Lower leg skin (tissue), 4 donors: ENCODE measurements at regions not wholly inside any gene's neighbourhood (a gene's known extent, or its start where the extent isn't known, plus 50 kb on each side); places are given as distances from the start of the nearest gene placed in this dataset.

Experiments
- DNase-seq, 2 donors: peaks; one replicate each; pipeline ENCODE4 v3.0.0-alpha.2; 2019; ENCODE audit warnings: low spot score in 2 of 2
- H3K4me3 ChIP-seq: fragments of 200-600 bp; sonication (generic); 2 replicates; pipeline ENCODE4 v1.5.1; 2017; ENCODE audit warnings: mild to moderate bottlenecking, low read depth; ENCODE audit not compliant: poor library complexity, severe bottlenecking
- POLR2A ChIP-seq, 2 donors: fragments of 450-650 bp; IDR thresholded peaks; one replicate each; pipeline ENCODE4 v1.6.1; 2016 to 2017; ENCODE audit warnings: antibody characterized with exemption in 2 of 2, mild to moderate bottlenecking in 1 of 2, moderate library complexity in 1 of 2
- WGBS, 2 donors: methylation state at CpG; one replicate each; pipeline ENCODE4 v1.1.5; 2018; 5-methylcytosine and 5-hydroxymethylcytosine counted together
- intact Hi-C: fragments of 100-400 bp; cut with DNase I; formaldehyde crosslinking; loops from one replicate; pipeline ENCODE4 v1.15.0; 2023; ENCODE audit warnings: low total_unique reads
- TF ChIP-seq, protein P1 (sequence below), 3 donors: fragments of 450-650 bp; IDR thresholded peaks; one replicate each; pipeline ENCODE4 v1.5.1; 2016; ENCODE audit warnings: antibody characterized with exemption in 3 of 3, mild to moderate bottlenecking in 3 of 3, moderate library complexity in 2 of 3

DNA sequence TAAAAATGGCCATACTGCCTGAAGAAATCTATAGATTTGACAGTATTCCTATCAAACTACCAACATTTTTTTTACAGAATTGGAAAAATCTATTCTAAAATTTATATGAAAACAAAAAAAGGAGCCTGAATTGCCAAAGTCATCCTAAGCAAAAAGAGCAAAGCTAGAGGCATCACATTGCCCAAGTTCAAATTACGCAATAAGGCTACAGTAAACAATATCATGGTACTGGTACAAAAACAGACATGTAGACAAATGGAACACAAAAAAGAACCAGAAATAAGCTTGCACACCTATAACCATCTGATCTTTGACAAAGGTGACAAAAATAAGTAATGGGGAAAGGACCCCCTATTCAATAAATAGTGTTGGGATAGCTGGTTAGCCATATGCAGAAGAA, 50.2 kb upstream of the THSD7B start:
- TF ChIP-seq, protein P1, sequence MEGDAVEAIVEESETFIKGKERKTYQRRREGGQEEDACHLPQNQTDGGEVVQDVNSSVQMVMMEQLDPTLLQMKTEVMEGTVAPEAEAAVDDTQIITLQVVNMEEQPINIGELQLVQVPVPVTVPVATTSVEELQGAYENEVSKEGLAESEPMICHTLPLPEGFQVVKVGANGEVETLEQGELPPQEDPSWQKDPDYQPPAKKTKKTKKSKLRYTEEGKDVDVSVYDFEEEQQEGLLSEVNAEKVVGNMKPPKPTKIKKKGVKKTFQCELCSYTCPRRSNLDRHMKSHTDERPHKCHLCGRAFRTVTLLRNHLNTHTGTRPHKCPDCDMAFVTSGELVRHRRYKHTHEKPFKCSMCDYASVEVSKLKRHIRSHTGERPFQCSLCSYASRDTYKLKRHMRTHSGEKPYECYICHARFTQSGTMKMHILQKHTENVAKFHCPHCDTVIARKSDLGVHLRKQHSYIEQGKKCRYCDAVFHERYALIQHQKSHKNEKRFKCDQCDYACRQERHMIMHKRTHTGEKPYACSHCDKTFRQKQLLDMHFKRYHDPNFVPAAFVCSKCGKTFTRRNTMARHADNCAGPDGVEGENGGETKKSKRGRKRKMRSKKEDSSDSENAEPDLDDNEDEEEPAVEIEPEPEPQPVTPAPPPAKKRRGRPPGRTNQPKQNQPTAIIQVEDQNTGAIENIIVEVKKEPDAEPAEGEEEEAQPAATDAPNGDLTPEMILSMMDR (IDR thresholded peaks at IDR 0.05): no peak
- no peak for TF ChIP-seq POLR2A (IDR thresholded peaks at IDR 0.05)
- intact Hi-C loops: no loop called here
- DNase-seq: no peak
- H3K4me3 ChIP-seq: no peak overlapping the region
- 86 to 88% methylated on average over 1 of the region's 1 CpG for WGBS, 2 donors

GRCh38 chr2:136714452-136714951, 50.8 kb upstream of the THSD7B start:
- TF ChIP-seq POLR2A (IDR thresholded peaks at IDR 0.05): no peak
- TF ChIP-seq, protein P1 (IDR thresholded peaks at IDR 0.05): no peak
- whole genome bisulfite sequencing, 2 donors: 61 to 70% methylated on average over 2 of the region's 2 CpGs
- no peak overlapping the region for H3K4me3 ChIP-seq
- intact Hi-C loops: no loop called here
- DNase-seq: no peak

DNA sequence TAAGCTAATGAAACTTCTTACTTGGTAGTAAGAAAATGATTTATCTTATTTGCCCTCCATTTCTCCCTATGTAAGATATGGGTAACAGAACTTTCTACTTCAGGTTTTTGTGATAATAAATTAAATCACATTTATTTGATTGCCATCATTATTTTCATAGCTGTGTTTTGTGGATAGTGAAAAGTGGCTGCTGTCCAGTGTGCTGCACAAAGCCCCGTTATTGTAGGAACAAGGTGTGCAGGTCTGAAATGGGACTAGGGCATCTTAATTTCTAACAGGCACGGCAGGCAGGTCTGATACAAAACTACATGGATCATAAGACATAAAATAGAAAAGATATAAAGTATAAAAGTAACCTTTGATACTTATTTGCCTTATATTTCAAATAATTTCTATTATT, 51.6 kb upstream of the THSD7B start:
- DNase-seq: no peak
- WGBS, 2 donors: 27 to 53% methylated on average over 2 of the region's 2 CpGs
- intact Hi-C loops: no loop called here
- no peak overlapping the region for H3K4me3 ChIP-seq
- no peak for TF ChIP-seq POLR2A (IDR thresholded peaks at IDR 0.05)
- TF ChIP-seq, protein P1 (IDR thresholded peaks at IDR 0.05): no peak

DNA sequence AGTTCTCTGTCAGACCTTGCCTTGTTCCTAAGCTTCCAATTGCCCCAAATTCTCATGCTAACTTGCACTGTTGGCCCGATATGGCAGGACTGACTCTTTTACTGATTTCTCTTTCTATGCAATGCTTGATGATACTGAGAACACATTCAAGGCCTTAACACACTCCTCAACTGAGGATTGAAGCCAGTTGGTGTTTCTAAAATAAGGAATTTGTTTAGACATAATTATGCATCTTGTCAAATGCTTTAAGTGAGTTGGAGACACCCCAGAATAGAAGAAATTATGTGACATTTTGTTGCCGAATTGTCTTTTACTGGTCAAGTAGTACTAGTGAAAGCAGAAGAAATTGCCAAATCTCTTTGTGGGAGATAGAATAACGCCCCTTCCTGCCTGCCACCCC, 60.0 kb upstream of the THSD7B start:
- no peak for TF ChIP-seq POLR2A (IDR thresholded peaks at IDR 0.05)
- TF ChIP-seq, protein P1 (IDR thresholded peaks at IDR 0.05): no peak
- no peak overlapping the region for H3K4me3 ChIP-seq
- DNase-seq: no peak
- WGBS, 2 donors: 83 to 85% methylated on average over 3 of the region's 3 CpGs
- intact Hi-C loops: no loop called here

GRCh38 chr2:136703214-136703613, 62.1 kb upstream of the THSD7B start:
- intact Hi-C loops: no loop called here
- H3K4me3 ChIP-seq: no peak overlapping the region
- TF ChIP-seq POLR2A (IDR thresholded peaks at IDR 0.05): no peak
- TF ChIP-seq, protein P1 (IDR thresholded peaks at IDR 0.05): no peak
- WGBS, 2 donors: 27 to 32% methylated on average over 2 of the region's 2 CpGs
- no peak for DNase-seq

DNA sequence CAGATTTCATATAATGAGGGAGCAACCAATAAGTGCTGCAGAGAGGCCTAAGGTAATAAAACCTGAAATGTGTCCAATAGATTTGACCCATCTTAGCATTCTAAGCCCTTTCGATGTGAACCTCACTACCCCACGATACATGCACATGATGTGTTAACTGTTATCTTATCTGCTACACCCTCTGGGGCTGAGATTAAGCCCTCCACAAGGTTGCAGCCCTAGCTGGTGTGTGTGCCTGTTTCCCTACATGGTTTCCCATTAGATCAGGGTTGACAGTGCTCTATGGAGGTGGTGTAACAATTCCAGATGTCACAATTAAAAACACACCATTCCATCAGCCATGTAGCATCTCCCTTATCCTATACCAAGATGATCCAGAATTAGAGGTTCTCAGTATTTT, 68.9 kb upstream of the THSD7B start:
- TF ChIP-seq POLR2A (IDR thresholded peaks at IDR 0.05): no peak
- TF ChIP-seq, protein P1 (IDR thresholded peaks at IDR 0.05): no peak
- 83 to 84% methylated on average over 2 of the region's 2 CpGs for WGBS, 2 donors
- intact Hi-C loops: no loop called here
- H3K4me3 ChIP-seq: no peak overlapping the region
- no peak for DNase-seq
